OCI-LY7 (cell line): ENCODE measurements at regions not wholly inside any gene's neighbourhood (a gene's known extent, or its start where the extent isn't known, plus 50 kb on each side); places are given as distances from the start of the nearest gene placed in this dataset.
"Not testable (repeated sequence)": the region's sequence is repeated elsewhere in the genome, so short reads cannot be mapped to it uniquely, and the experiment has no call there.

Source experiments
- EZH2phosphoT487 ChIP-seq: fragments of 200-600 bp; sonication (generic); IDR thresholded peaks from 2 replicates; pipeline ENCODE4 v1.6.1; 2018; ENCODE audit warnings: low read depth, borderline replicate concordance, mild to moderate bottlenecking, mixed run types, antibody characterized with exemption, low read length, moderate library complexity, mixed read lengths
- TF ChIP-seq, protein P1 (sequence below): fragments of 200-600 bp; sonication (generic); conservative IDR thresholded peaks from 2 replicates; pipeline ENCODE4 v1.5.1; 2014; ENCODE audit warnings: mild to moderate bottlenecking, antibody characterized with exemption, low read length, moderate library complexity, mixed read lengths

DNA sequence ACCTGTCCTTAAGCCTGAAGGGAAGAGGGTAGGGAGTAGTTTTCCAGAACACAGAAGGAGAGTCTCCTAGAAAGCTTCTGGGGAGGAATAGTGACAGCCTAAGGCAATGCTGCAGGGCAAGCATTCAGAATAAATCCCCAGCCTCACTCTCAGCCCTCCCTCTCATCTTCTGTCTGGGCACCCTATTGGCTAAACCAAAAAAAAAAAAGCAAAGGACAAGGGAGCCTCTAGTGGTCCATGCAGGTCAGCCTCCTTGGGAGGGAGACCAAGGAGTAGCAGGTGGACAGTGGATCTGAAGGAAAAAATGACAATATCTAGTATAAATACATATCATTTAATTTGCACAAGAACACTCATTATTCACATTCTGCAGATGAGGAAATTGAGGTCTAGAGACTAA is 168.3 kb downstream of the HINT1 start:
- TF ChIP-seq, protein P1, sequence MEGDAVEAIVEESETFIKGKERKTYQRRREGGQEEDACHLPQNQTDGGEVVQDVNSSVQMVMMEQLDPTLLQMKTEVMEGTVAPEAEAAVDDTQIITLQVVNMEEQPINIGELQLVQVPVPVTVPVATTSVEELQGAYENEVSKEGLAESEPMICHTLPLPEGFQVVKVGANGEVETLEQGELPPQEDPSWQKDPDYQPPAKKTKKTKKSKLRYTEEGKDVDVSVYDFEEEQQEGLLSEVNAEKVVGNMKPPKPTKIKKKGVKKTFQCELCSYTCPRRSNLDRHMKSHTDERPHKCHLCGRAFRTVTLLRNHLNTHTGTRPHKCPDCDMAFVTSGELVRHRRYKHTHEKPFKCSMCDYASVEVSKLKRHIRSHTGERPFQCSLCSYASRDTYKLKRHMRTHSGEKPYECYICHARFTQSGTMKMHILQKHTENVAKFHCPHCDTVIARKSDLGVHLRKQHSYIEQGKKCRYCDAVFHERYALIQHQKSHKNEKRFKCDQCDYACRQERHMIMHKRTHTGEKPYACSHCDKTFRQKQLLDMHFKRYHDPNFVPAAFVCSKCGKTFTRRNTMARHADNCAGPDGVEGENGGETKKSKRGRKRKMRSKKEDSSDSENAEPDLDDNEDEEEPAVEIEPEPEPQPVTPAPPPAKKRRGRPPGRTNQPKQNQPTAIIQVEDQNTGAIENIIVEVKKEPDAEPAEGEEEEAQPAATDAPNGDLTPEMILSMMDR, result not testable (repeated sequence)
- TF ChIP-seq EZH2phosphoT487, result not testable (repeated sequence)
